Stimulated activated CD8-positive, alpha-beta memory T cell treated with anti-CD3 and anti-CD28 coated beads, Interleukin-4, amount 100 ng/mL, for 24 hours (primary cell): ENCODE measurements at regions not wholly inside any gene's neighbourhood (a gene's known extent, or its start where the extent isn't known, plus 50 kb on each side); places are given as distances from the start of the nearest gene placed in this dataset.

ENCODE experiments used
- DNase-seq: peaks from one replicate; pipeline ENCODE4 v3.0.0-alpha.2; 2020; ENCODE audit warnings: low read depth

DNA sequence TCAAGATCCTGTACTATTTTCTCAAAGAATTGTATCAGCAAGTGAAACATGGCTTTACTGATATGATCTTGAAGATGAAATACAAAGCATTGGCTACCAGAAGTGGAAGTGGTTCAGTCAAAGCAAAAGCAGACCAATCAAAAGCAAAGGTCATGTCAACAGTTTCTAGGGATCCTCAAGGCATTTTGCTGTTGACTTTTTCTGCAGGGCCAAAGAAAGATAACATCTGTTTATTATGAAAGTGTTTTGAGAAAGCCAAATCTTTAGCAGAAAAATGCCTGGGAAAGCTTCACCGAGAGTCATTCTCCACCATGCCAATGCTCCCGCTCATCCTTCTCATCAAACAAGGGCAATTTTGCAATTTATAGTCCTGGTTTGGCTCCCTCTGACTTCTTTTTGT is 90.3 kb upstream of the ACO1 start:
- no peak for DNase-seq

DNA sequence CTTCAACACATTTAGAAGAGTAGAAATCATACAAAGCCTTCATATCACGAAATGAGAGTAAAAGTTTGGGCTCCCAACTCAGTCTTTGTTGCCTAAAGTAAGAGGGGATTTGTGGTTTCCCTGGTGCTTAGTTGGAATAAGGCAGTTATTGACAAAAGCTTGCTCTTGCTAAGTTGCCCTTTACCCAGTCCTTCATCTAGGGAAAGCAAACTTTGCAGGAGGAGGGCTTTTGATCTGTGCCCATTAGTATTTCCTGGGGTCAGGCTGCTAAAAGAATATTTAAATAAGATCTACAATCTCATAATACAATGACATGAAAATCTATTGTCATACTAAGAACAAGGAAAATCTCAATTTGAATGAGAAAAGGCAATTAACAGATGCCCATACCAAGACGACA is 84.1 kb upstream of the ACO1 start:
- no peak for DNase-seq

DNA sequence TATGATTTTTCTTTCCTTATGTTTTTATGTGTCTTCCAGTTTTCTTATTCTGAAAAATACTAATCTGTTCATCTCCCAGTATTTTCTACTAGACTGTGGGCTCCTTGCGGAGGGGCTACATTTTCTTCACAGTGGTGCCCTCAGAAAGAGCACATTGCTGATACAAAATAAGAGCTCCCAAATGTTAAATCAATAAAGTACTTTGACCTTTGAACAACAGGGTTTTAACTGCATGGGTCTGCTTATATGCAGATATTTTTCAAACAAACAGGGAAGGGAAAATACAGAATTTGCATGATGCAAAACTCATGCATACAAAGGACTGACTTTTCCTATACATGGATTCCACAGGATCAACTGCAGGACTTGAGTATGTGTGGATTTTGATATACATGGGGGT is 79.9 kb upstream of the ACO1 start:
- DNase-seq, result no peak

DNA sequence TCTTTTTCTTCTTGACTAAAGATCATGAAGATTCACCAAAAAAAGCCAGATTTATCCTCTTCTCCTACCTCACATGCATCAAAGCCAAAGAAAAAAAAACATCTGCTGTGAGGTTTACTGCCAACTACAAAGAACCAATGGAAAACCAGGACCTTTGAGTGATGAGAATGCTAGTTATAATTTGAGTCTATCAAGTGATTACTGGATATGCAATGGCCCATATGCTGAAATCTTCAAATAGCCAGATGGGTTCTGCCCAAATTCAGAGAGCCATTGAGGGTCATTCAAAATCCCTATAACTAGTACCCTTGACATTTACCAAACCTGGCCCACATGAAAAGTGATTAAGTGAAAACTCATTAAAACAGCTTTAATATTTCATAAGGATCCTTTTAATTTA is 78.4 kb upstream of the ACO1 start:
- DNase-seq, result no peak

DNA sequence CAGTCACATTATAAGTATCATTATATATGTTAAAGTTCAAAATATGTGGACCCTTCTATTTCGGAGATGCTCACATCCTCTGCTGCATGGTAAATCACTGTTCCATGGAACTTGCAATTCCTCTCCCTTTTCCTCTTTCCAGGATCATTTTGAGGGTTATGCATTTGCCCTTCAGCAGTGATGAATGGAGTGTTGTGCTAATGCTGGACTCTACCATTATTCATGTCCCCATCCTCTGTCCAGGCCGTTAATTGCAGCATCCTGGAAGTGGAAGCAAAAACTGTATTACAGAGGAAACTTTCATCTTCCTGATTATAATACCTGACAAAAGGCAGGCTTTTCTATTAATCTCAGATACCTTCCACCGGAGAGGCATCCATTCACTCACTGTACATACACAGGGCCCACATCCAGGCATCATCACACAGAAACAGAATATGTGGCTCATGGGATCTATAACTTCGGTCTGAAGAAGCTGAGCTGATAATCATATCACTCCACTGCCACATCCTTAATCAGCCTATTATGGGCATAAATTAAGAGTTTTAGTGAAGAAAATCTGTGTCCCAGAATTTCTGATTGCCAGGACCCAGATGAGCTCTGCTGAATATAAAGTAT is 65.0 kb upstream of the ACO1 start:
- no peak for DNase-seq

DNA sequence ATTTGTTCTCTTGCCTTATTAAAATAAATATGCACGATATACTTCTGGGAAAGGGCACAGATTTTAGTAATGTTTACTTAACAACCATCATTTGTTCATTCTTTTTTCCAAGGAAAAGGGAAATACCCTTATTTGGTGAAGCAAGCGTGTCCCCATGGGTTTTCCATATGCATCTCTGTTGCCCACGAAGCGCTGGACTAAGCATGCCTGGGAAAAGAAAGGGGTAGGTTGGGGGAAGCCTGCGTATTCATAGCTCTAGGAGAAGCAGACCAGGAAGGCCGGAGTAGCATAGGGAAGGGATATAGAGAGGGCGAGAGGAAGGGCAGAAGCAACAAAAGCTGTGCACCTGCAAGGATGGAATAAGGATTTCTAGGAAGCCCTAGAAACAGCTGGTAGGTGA is 61.8 kb upstream of the ACO1 start:
- DNase-seq, result no peak

DNA sequence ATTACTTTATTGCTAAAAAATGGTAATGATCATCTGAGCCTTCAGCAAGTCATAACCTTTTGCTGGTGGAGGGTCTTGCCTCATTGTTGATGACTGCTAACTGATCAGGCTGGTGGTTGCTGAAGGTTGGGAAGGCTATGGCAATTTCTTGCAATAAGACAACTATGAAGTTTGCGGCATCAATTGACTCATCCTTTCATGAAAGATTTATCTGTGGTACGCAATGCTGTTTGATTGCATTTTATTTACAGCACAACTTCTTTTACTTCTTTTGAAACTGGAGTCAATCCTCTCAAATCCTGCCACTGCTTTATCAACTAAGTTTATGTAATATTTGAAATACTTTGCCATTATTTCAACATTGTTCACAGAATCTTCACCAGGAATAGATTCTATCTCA is 58.3 kb upstream of the ACO1 start:
- no peak for DNase-seq

DNA sequence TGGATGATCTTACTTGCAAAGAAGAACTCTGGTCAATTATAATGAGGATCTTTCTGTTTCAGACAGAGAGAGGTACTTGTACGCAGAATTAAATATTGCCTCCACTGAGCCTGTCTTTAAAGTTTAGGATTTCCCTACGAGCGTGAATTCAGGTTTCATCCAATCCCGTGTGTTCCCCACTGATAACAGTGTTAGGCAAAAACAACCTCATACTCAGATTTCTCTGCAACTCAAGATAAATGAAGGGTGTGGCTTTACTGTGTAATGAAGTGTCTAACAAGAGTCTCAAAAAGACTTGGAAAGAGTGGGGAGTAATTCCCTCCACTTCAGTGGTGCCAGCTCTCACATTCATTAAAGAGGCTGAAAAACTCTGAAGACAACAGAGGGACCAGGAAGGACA is 53.2 kb upstream of the ACO1 start:
- no peak for DNase-seq

DNA sequence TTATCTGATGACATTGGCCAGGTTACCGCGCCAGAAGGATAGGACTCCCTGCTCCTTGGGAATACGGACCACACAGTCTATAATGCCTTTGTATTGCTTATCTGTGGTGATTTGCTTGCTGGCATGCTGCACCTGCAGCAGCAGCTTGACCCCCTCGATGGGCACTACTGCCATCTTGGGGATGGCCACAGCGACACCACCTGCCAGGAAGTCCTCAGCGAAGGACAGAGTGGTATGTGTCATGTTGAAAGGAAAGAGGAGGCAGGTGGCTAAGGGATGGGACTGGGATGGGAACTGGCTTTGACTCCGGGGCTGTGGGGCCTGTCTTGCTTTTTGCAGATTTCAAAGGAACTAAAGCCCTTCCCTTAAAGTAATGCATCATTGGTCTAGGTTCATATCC is 50.3 kb upstream of the ACO1 start:
- DNase-seq, result no peak
